GM23338 (cell line): ENCODE measurements at regions not wholly inside any gene's neighbourhood (a gene's known extent, or its start where the extent isn't known, plus 50 kb on each side); places are given as distances from the start of the nearest gene placed in this dataset.

ENCODE experiments used
- ATAC-seq: fragments of 200-7000 bp; cut with Tn5 transposase; 3 replicates; pipeline ENCODE4 v1.9.1; 2020
- DNase-seq: peaks from one replicate; pipeline ENCODE4 v3.0.0-alpha.2; 2015; ENCODE audit warnings: low spot score
- H2AFZ ChIP-seq: fragments of 200-600 bp; sonication (generic); 2 replicates; pipeline ENCODE4 v1.8.0; 2016; ENCODE audit warnings: antibody characterized with exemption, mild to moderate bottlenecking, moderate library complexity
- H3F3A ChIP-seq: fragments of 200-600 bp; sonication (generic); replicated peaks from 2 replicates; pipeline ENCODE4 v1.8.0; 2017; ENCODE audit warnings: antibody characterized with exemption, mixed run types, low read depth
- H3K27ac ChIP-seq: fragments of 200-600 bp; sonication (generic); 2 replicates; pipeline ENCODE4 v1.6.1; 2016; ENCODE audit warnings: low read depth
- H3K27me3 ChIP-seq: fragments of 200-600 bp; sonication (generic); 2 replicates; pipeline ENCODE4 v1.8.0; 2016; ENCODE audit warnings: mild to moderate bottlenecking, mixed run types, moderate library complexity; ENCODE audit not compliant: insufficient read depth
- H3K36me3 ChIP-seq: fragments of 200-600 bp; sonication (generic); 2 replicates; pipeline ENCODE4 v1.8.0; 2016; ENCODE audit warnings: mild to moderate bottlenecking; ENCODE audit not compliant: insufficient read depth
- H3K4me1 ChIP-seq: fragments of 200-600 bp; sonication (generic); 2 replicates; pipeline ENCODE4 v1.8.0; 2016; ENCODE audit warnings: mild to moderate bottlenecking, moderate library complexity; ENCODE audit not compliant: insufficient read depth
- H3K4me2 ChIP-seq: fragments of 200-600 bp; sonication (generic); 2 replicates; pipeline ENCODE4 v1.7.1; 2017; ENCODE audit warnings: mixed run types
- H3K4me3 ChIP-seq: fragments of 200-600 bp; sonication (generic); 2 replicates; pipeline ENCODE4 v1.6.1; 2016; ENCODE audit warnings: mixed run types
- H3K79me2 ChIP-seq: fragments of 200-600 bp; sonication (generic); replicated peaks from 2 replicates; pipeline ENCODE4 v1.8.0; 2017; ENCODE audit warnings: mild to moderate bottlenecking; ENCODE audit not compliant: insufficient read depth
- H3K9me2 ChIP-seq: fragments of 200-600 bp; sonication (generic); 2 replicates; pipeline ENCODE4 v1.8.0; 2017; ENCODE audit not compliant: insufficient read depth
- H4K20me1 ChIP-seq: fragments of 200-600 bp; sonication (generic); replicated peaks from 2 replicates; pipeline ENCODE4 v1.8.0; 2017; ENCODE audit warnings: mild to moderate bottlenecking; ENCODE audit not compliant: insufficient read depth
- H3K27ac Mint-ChIP-seq: 2 replicates; pipeline ENCODE4 v1.8.0; 2020; ENCODE audit warnings: inconsistent platforms, mild to moderate bottlenecking, moderate library complexity, mixed read lengths
- H3K27me3 Mint-ChIP-seq: 3 replicates; pipeline ENCODE4 v1.8.0; 2022; ENCODE audit warnings: low read depth, mild to moderate bottlenecking, moderate library complexity, mixed read lengths, inconsistent platforms; ENCODE audit not compliant: insufficient read depth, poor library complexity
- H3K36me3 Mint-ChIP-seq: 3 replicates; pipeline ENCODE4 v1.8.0; 2021; ENCODE audit warnings: low read depth, mild to moderate bottlenecking, inconsistent platforms, moderate library complexity, mixed read lengths
- H3K4me1 Mint-ChIP-seq: 3 replicates; pipeline ENCODE4 v1.8.0; 2020; ENCODE audit warnings: mild to moderate bottlenecking, inconsistent platforms, mixed read lengths
- H3K4me3 Mint-ChIP-seq: 3 replicates; pipeline ENCODE4 v1.8.0; 2021; ENCODE audit warnings: moderate library complexity, mild to moderate bottlenecking, inconsistent platforms, mixed read lengths
- H3K9me3 Mint-ChIP-seq: 3 replicates; pipeline ENCODE4 v1.8.0; 2020; ENCODE audit warnings: moderate library complexity, mild to moderate bottlenecking, inconsistent platforms, mixed read lengths
- ETS1 ChIP-seq: IDR thresholded peaks from 2 replicates; pipeline ENCODE4 v1.6.1; 2016; ENCODE audit warnings: antibody characterized with exemption
- JUNB ChIP-seq: IDR thresholded peaks from one replicate; pipeline ENCODE4 v1.6.1; 2016; ENCODE audit warnings: antibody characterized with exemption; ENCODE audit not compliant: unreplicated experiment
- POLR2AphosphoS5 ChIP-seq: IDR thresholded peaks from 2 replicates; pipeline ENCODE4 v1.6.1; 2016; ENCODE audit warnings: antibody characterized with exemption, low read depth
- STAT1 ChIP-seq: IDR thresholded peaks from one replicate; pipeline ENCODE4 v1.6.1; 2016; ENCODE audit warnings: antibody characterized with exemption; ENCODE audit not compliant: unreplicated experiment
- ZNF462 ChIP-seq: fragments of 250-450 bp; sonication (Bioruptor Pico); IDR thresholded peaks from 2 replicates; pipeline ENCODE4 v1.5.0; 2020; ENCODE audit warnings: mild to moderate bottlenecking, moderate library complexity
- TF ChIP-seq, protein P1 (sequence below): IDR thresholded peaks from one replicate; pipeline ENCODE4 v1.6.1; 2018; ENCODE audit warnings: antibody characterized with exemption; ENCODE audit not compliant: unreplicated experiment

- Mint-ChIP-seq H3K27me3 (no peaks in the 10 kb centered on the region), H3K36me3 (no peaks in the 10 kb centered on the region; the same call in 2 of the 3 replicates), H3K4me3 (no peak overlapping the region), H3K4me1 (peaks cover 23% of the 10 kb centered on the region; the same call in 2 of the 3 replicates), H3K9me3 (no peaks in the 10 kb centered on the region; the same call in 2 of the 3 replicates), H3K27ac (no peak overlapping the region)
- Histone ChIP-seq H3K4me2 (no peak overlapping the region), H3K27me3 (no peaks in the 10 kb centered on the region), H3K9me2 (0 out of 2 replicates have a peak, but pooled peaks cover 6% of the 10 kb centered on the region), H3F3A (no peaks in the 10 kb centered on the region), H3K79me2 (no peaks in the 10 kb centered on the region), H3K4me1 (peaks cover 7% of the 10 kb centered on the region), H4K20me1 (no peaks in the 10 kb centered on the region), H3K4me3 (no peak overlapping the region), H3K27ac (no peak overlapping the region), H3K36me3 (no peaks in the 10 kb centered on the region), H2AFZ (peak overlapping the region; percentile 48; the same call in 1 of the 2 replicates)
- TF ChIP-seq JUNB (no peak), STAT1 (no peak), ETS1 (no peak), POLR2AphosphoS5 (no peak), ZNF462 (CRISPR knock-in tag) (no peak)
- TF ChIP-seq, protein P1, sequence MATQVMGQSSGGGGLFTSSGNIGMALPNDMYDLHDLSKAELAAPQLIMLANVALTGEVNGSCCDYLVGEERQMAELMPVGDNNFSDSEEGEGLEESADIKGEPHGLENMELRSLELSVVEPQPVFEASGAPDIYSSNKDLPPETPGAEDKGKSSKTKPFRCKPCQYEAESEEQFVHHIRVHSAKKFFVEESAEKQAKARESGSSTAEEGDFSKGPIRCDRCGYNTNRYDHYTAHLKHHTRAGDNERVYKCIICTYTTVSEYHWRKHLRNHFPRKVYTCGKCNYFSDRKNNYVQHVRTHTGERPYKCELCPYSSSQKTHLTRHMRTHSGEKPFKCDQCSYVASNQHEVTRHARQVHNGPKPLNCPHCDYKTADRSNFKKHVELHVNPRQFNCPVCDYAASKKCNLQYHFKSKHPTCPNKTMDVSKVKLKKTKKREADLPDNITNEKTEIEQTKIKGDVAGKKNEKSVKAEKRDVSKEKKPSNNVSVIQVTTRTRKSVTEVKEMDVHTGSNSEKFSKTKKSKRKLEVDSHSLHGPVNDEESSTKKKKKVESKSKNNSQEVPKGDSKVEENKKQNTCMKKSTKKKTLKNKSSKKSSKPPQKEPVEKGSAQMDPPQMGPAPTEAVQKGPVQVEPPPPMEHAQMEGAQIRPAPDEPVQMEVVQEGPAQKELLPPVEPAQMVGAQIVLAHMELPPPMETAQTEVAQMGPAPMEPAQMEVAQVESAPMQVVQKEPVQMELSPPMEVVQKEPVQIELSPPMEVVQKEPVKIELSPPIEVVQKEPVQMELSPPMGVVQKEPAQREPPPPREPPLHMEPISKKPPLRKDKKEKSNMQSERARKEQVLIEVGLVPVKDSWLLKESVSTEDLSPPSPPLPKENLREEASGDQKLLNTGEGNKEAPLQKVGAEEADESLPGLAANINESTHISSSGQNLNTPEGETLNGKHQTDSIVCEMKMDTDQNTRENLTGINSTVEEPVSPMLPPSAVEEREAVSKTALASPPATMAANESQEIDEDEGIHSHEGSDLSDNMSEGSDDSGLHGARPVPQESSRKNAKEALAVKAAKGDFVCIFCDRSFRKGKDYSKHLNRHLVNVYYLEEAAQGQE: no peak
- DNase-seq (peak; percentile 1), ATAC-seq (no peak)
Measured at GRCh38 chr5:124030043-124030491, 518.1 kb downstream of the CSNK1G3 start.
